NT2/D1 (cell line): ENCODE measurements at regions not wholly inside any gene's neighbourhood (a gene's known extent, or its start where the extent isn't known, plus 50 kb on each side); places are given as distances from the start of the nearest gene placed in this dataset.

Experiments used
- SUZ12 ChIP-seq: IDR thresholded peaks from 2 replicates; pipeline ENCODE4 v1.6.1; 2011; ENCODE audit not compliant: insufficient read length, insufficient read depth; ENCODE audit errors: extremely low read depth
- YY1 ChIP-seq: IDR thresholded peaks from 2 replicates; pipeline ENCODE4 v1.6.1; 2011; ENCODE audit not compliant: insufficient read length, insufficient read depth
- ZNF274 ChIP-seq: IDR thresholded peaks from 2 replicates; pipeline ENCODE4 v1.6.1; 2011; ENCODE audit warnings: mild to moderate bottlenecking, low read depth, low read length

- no peak for TF ChIP-seq SUZ12
- TF ChIP-seq ZNF274: no peak
- no peak for TF ChIP-seq YY1
Observed at GRCh38 chr12:75744607-75745256, 233.3 kb upstream of the KRR1 start.
